ENCODE measurements at regions not wholly inside any gene's neighbourhood (a gene's known extent, or its start where the extent isn't known, plus 50 kb on each side); places are given as distances from the start of the nearest gene placed in this dataset.

DNA sequence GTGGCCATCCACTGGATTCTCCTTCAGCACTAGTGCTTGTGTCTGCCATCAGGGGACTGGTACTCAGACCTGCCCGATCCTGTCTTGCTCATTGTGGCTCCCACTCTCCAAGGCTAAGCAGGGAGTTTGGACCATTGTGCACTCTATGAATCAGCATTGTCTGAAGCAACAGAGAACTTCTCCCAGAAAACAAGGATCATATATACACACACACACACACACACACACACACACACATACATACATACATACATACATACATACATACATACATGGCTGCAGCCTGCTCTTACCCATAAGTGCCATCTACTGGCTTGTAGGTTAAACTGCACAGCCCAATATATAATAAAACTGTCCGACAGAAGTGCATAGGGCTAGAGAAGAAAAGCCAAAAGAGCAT, 345.3 kb upstream of the LCORL start:
- no peak for DNase-seq (ENCODE audit: low read depth in 3 of 3, low spot score in 1 of 3)

DNA sequence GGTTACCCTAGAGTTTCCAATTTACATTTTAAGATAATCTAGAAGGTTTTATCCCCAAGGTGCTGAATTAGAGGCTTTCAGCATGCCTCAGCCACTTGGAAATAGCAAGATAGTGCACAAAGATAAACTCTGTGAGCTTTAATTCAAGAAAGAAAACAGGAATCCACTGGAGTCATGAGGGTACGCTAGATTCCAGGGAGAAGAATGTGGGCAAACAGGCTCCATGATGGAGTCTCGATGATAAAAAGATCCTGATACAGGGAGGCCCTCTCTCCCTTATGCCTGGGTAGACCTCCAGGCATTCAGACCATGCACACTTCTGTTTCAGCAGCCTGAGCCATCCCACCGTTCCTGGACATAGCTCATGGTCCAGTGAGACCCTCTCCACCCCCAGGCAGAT, 344.6 kb upstream of the LCORL start:
- no peak for DNase-seq (ENCODE audit: low read depth in 3 of 3, low spot score in 1 of 3)

GRCh38 chr4:18343581-18343980, 322.0 kb upstream of the LCORL start:
- DNase-seq (ENCODE audit: low read depth in 3 of 3, low spot score in 1 of 3): no peak

- no peak for DNase-seq (ENCODE audit: low read depth in 3 of 3, low spot score in 1 of 3)
Measured at GRCh38 chr4:18342847-18343246, 321.3 kb upstream of the LCORL start.

GRCh38 chr4:18321956-18322530, 300.5 kb upstream of the LCORL start:
- DNase-seq (ENCODE audit: low read depth in 3 of 3, low spot score in 1 of 3): no peak

DNA sequence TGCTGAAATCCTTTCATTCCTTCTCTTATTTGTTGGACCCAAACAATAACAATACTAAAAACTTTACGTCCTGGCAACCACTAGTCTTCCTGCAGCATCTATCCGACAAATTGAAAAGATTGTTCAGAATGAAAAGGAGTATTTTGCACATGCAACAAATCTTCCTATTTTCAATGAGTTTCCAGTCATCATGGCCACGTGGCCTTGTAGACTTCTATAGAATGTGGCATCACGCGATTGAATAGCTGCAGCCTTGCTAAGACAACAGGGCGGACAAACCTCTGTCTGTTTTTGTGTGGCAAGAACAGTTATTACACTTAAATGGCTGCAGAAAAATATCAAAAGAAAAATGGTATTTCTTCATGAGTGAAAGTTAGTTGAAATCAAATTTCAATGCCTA, 297.9 kb upstream of the LCORL start:
- no peak for DNase-seq (ENCODE audit: low read depth in 3 of 3, low spot score in 1 of 3)

GRCh38 chr4:18318682-18319388, 297.3 kb upstream of the LCORL start:
- no peak for DNase-seq (ENCODE audit: low read depth in 3 of 3, low spot score in 1 of 3)

DNA sequence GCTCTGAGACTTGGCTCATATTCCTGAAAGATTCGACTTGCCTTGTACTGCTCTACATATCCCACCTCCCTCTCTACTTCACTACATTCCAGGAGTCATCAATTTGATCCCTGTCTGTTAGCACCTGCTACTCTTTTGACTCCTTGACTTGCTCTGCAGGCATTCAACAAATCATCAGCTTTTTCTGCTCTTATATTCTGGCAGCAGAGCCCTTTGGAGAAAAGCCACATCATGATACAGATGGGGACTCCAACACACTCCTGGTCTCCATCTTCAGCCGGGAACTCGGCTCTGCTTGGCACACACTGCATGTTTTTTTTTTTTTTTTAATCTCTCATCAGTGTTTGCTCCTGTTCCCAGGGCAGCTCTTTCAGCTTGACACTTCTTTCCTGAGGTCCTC, 293.2 kb upstream of the LCORL start:
- DNase-seq (ENCODE audit: low read depth in 3 of 3, low spot score in 1 of 3): no peak

DNA sequence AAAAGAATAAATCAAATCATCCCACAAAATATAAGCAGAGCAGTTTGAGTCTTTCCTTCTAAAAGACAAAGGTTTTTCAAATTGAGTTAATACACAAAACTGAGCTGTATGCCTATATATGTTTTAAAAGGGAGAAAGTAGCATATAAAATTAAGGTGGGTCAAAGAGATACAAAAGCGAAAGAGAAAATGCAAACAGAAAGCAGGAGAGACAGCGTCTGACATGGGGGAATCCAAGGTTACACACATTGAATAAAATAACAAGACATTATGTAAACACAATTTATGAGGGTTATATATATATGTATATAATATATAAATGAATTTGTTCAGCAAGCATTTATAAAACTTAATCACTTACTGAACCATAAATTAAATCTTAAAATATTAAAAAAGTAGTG, 276.1 kb upstream of the LCORL start:
- no peak for DNase-seq (ENCODE audit: low read depth in 3 of 3, low spot score in 1 of 3)

DNA sequence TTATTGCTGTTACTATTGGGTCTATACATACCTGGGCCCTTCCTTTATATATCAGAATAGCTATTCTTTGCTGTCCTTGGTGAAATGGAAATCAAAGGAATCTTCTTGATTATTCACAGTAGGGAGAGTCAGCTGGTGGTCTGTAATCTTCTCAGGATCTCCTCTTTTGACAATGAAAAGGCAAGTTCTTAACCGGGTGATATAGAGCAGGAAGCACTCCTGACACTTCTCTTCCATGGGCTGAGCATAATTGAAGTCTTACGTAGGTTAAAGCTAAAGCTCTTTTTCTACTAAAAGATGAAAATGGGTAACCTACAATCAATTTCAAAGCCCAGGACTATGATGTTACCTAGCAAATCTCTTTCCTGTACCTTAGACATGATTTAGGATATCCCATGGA, 274.9 kb upstream of the LCORL start:
- DNase-seq (ENCODE audit: low read depth in 3 of 3, low spot score in 1 of 3): no peak

DNA sequence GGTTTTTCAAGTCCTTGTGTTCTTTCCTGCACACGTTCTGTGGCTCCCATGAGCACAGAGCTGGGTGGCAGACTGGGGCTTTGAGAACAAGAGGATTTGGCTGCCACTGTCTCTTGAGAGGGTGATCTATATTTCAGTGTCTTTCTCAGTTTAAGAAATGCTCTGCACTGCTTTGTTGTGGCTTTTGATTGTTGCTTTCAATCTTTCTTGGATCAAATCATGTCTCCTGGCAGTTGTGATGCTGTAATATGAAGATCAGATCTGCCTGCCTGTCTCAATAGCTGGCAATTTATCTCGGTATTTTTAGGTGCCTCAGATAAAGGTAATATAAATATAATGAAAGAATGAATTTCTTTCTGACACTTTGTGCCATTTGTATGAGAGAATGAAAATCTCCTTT, 273.3 kb upstream of the LCORL start:
- DNase-seq (ENCODE audit: low read depth in 3 of 3, low spot score in 1 of 3): no peak

- DNase-seq (ENCODE audit: low read depth in 3 of 3, low spot score in 1 of 3): no peak
Measured at GRCh38 chr4:18294021-18294420, 272.5 kb upstream of the LCORL start.

GRCh38 chr4:18292411-18292810, 270.9 kb upstream of the LCORL start:
- DNase-seq (ENCODE audit: low read depth in 3 of 3, low spot score in 1 of 3): no peak

DNA sequence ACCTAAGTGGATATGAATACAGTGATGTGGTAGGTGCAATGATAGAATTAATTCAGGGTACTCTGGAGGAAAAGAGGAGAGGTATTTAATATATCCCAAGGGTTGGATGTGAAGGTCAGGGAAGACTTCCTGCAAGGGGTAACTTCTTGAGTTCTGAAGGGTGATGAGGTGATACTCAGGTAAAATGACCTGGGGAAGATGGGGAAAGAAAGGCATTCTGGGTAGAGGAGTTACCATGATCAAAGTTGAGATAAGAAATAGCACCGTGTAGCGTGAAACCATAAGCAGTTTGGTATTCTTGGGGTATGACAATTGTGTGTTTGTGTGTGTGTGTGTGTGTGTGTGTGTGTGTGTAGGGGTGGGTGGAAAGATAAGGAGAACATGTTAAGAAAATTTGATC, 270.4 kb upstream of the LCORL start:
- no peak for DNase-seq (ENCODE audit: low read depth in 3 of 3, low spot score in 1 of 3)

- DNase-seq (ENCODE audit: low read depth in 3 of 3, low spot score in 1 of 3): no peak
Measured at GRCh38 chr4:18291256-18291655, 269.7 kb upstream of the LCORL start.

DNA sequence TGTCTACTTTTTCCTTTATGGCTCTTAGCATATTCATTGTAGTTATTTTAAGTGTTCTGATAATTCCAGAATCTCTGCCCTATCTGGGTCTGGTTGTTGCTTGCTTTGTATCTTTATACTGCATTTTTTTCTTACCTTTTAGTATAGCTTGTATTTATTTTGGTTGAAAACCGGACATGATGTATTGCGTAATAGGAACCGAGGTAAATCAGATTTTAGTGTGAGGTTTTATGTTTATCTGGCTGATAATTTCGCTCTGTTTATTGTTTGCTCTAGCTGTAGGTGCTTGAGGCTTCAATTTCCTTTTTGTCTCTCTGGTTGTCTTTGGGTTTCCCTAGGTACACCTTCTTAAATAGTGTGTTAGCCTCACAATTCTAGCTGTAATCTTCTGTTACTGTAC, 263.8 kb upstream of the LCORL start:
- DNase-seq (ENCODE audit: low read depth in 3 of 3, low spot score in 1 of 3): no peak

DNA sequence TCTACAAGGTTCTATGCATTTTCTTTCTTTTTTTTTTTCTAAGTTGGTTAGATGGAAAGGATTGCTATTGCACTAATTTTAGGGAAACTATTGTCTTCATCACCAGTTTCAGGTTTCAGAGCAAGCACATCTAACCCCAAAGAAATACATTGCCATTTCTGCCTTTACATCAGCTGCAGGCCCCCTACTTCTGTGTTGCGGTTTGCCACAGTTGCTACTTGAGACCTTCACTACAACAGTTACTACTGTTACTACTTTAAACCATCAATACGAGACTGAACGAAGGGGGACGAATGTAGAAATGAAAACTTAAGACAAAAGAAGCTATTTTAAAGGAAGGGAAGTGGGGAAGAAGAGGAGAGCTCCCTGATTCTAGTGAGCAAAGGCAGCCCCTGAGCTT, 256.7 kb upstream of the LCORL start:
- no peak for DNase-seq (ENCODE audit: low read depth in 3 of 3, low spot score in 1 of 3)

GRCh38 chr4:18262832-18263231, 241.3 kb upstream of the LCORL start:
- DNase-seq (ENCODE audit: low read depth in 3 of 3, low spot score in 1 of 3): no peak

- DNase-seq (ENCODE audit: low read depth in 3 of 3, low spot score in 1 of 3): no peak
Measured at GRCh38 chr4:18252052-18252451, 230.5 kb upstream of the LCORL start.

DNA sequence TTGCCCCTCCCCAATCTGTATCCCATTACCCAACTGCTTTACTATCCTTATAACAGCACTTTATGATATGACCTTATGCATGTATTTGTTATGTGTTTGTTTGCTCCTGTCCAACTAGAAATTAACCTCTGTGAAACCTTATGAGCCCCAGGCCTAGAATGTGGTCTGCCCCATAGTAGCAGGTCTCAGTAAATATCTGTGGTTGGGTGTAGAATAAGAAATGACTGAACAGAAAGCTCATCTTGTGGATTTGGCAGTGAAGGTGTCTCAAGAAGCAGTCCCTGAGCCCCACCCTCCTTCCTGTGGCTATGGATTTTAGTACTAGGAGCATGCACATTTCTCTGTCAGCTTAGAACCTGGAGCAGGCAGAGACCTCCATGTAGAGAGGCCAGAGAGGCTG, 229.0 kb upstream of the LCORL start:
- DNase-seq (ENCODE audit: low read depth in 3 of 3, low spot score in 1 of 3): no peak

GRCh38 chr4:18248611-18249010, 227.1 kb upstream of the LCORL start:
- DNase-seq (ENCODE audit: low read depth in 3 of 3, low spot score in 1 of 3): no peak

DNA sequence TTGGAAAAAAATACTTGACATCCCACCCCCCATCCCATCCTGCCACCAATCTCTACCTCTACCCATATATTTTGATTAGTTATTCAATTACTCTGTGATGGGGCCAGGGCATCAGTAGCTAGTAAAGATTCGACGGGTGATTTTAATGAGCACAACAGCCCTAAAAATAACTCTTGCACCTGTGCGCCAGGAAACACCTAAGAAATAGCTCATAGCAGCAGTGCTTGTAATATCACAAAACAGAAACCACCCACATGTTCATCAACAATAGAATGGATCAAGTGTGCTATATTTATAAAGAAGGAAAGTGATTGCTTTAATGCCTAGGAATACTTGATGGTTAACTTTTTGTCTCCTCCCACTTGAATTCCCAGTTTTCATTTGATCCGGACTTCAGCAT, 225.6 kb upstream of the LCORL start:
- DNase-seq (ENCODE audit: low read depth in 3 of 3, low spot score in 1 of 3): no peak

GRCh38 chr4:18242919-18243693, 221.6 kb upstream of the LCORL start:
- DNase-seq (ENCODE audit: low read depth in 3 of 3, low spot score in 1 of 3): no peak
